ENCODE measurements at regions not wholly inside any gene's neighbourhood (a gene's known extent, or its start where the extent isn't known, plus 50 kb on each side); places are given as distances from the start of the nearest gene placed in this dataset.

- no peak overlapping the region for H4K8ac ChIP-seq (ENCODE audit: low read length)
- H3K23ac ChIP-seq (ENCODE audit: low read length in 2 of 2), result no peak overlapping the region
- H3K4me2 ChIP-seq (ENCODE audit: low read length, poor library complexity, severe bottlenecking), result no peak overlapping the region
- H3K79me1 ChIP-seq (replicated peaks; ENCODE audit: low read length, poor library complexity, severe bottlenecking), result no peaks in the 10 kb centered on the region
- no peak overlapping the region for H3K18ac ChIP-seq (ENCODE audit: low read depth in 1 of 2, low read length in 2 of 2)
- H3K27me3 ChIP-seq (ENCODE audit: control insufficient read depth in 1 of 2, insufficient read depth in 1 of 2, low read length in 2 of 2), result no peaks in the 10 kb centered on the region
- no peak overlapping the region for H3K4ac ChIP-seq (ENCODE audit: low read depth in 1 of 2, low read length in 2 of 2)
- H3K36me3 ChIP-seq (ENCODE audit: control insufficient read depth in 1 of 2, insufficient read depth in 2 of 2, low read depth in 1 of 2, low read length in 2 of 2), result no peaks in the 10 kb centered on the region
- H2BK12ac ChIP-seq (ENCODE audit: low read length in 2 of 2), result no peak overlapping the region
- H3K4me1 ChIP-seq (ENCODE audit: control insufficient read depth, insufficient read depth, low read depth, low read length), result no peaks in the 10 kb centered on the region
- no peaks in the 10 kb centered on the region for H3K9me3 ChIP-seq (ENCODE audit: control insufficient read depth, low read length)
- H3K14ac ChIP-seq (ENCODE audit: low read length in 2 of 2), result no peak overlapping the region
- no peak overlapping the region for H4K91ac ChIP-seq (ENCODE audit: low read length)
- H2BK120ac ChIP-seq (ENCODE audit: low read depth, low read length), result no peak overlapping the region
- no peak for DNase-seq
- H3K4me3 ChIP-seq (ENCODE audit: insufficient read depth in 1 of 2, low read depth in 1 of 2, low read length in 2 of 2), result no peak overlapping the region
- no peak overlapping the region for H3K9ac ChIP-seq (ENCODE audit: low read length)
- WGBS, result 84% methylated on average over 2 of the region's 3 CpGs
- no peak overlapping the region for H2BK15ac ChIP-seq (ENCODE audit: low read depth, poor library complexity, severe bottlenecking)
- H2AK5ac ChIP-seq (ENCODE audit: low read length, severe bottlenecking), result no peak overlapping the region
- no peak overlapping the region for H3K27ac ChIP-seq (ENCODE audit: low read length, poor library complexity, severe bottlenecking)
- no peak overlapping the region for H2BK5ac ChIP-seq (ENCODE audit: low read depth, low read length, poor library complexity, severe bottlenecking)
- H2AFZ ChIP-seq (ENCODE audit: low read depth, low read length), result no peak overlapping the region
These were observed 509.6 kb upstream of the POM121L12 start for GRCh38 chr7:52525772-52526341.

- Histone ChIP-seq H3K4me1 (ENCODE audit: control insufficient read depth, insufficient read depth, low read depth, low read length) (no peaks in the 10 kb centered on the region), H3K27me3 (ENCODE audit: control insufficient read depth in 1 of 2, insufficient read depth in 1 of 2, low read length in 2 of 2) (no peaks in the 10 kb centered on the region), H3K9ac (ENCODE audit: low read length) (no peak overlapping the region), H3K18ac (ENCODE audit: low read depth in 1 of 2, low read length in 2 of 2) (no peak overlapping the region), H2BK5ac (ENCODE audit: low read depth, low read length, poor library complexity, severe bottlenecking) (no peak overlapping the region), H4K8ac (ENCODE audit: low read length) (no peak overlapping the region), H2AK5ac (ENCODE audit: low read length, severe bottlenecking) (no peak overlapping the region), H2BK12ac (ENCODE audit: low read length in 2 of 2) (no peak overlapping the region), H4K91ac (ENCODE audit: low read length) (no peak overlapping the region), H2BK15ac (ENCODE audit: low read depth, poor library complexity, severe bottlenecking) (no peak overlapping the region), H3K9me3 (ENCODE audit: control insufficient read depth, low read length) (peaks cover 19% of the 10 kb centered on the region), H2AFZ (ENCODE audit: low read depth, low read length) (no peak overlapping the region), H3K14ac (ENCODE audit: low read length in 2 of 2) (no peak overlapping the region), H3K79me1 (replicated peaks; ENCODE audit: low read length, poor library complexity, severe bottlenecking) (no peaks in the 10 kb centered on the region), H3K4me2 (ENCODE audit: low read length, poor library complexity, severe bottlenecking) (no peak overlapping the region), H3K4ac (ENCODE audit: low read depth in 1 of 2, low read length in 2 of 2) (no peak overlapping the region), H3K36me3 (ENCODE audit: control insufficient read depth in 1 of 2, insufficient read depth in 2 of 2, low read depth in 1 of 2, low read length in 2 of 2) (no peaks in the 10 kb centered on the region), H3K27ac (ENCODE audit: low read length, poor library complexity, severe bottlenecking) (no peak overlapping the region), H2BK120ac (ENCODE audit: low read depth, low read length) (no peak overlapping the region), H3K4me3 (ENCODE audit: insufficient read depth in 1 of 2, low read depth in 1 of 2, low read length in 2 of 2) (no peak overlapping the region), H3K23ac (ENCODE audit: low read length in 2 of 2) (no peak overlapping the region)
- DNase-seq, result no peak
- WGBS, result 86% methylated on average over 1 of the region's 1 CpG
These were observed 516.6 kb upstream of the POM121L12 start for GRCh38 chr7:52518869-52519268.

GRCh38 chr7:52512656-52513055 lies 522.8 kb upstream of the POM121L12 start:
- Histone ChIP-seq H2AFZ (ENCODE audit: low read depth, low read length) (no peak overlapping the region), H3K36me3 (ENCODE audit: control insufficient read depth in 1 of 2, insufficient read depth in 2 of 2, low read depth in 1 of 2, low read length in 2 of 2) (no peaks in the 10 kb centered on the region), H2BK120ac (ENCODE audit: low read depth, low read length) (no peak overlapping the region), H3K79me1 (replicated peaks; ENCODE audit: low read length, poor library complexity, severe bottlenecking) (no peaks in the 10 kb centered on the region), H4K8ac (ENCODE audit: low read length) (no peak overlapping the region), H2BK15ac (ENCODE audit: low read depth, poor library complexity, severe bottlenecking) (no peak overlapping the region), H2AK5ac (ENCODE audit: low read length, severe bottlenecking) (no peak overlapping the region), H3K4ac (ENCODE audit: low read depth in 1 of 2, low read length in 2 of 2) (no peak overlapping the region), H3K18ac (ENCODE audit: low read depth in 1 of 2, low read length in 2 of 2) (no peak overlapping the region), H3K4me3 (ENCODE audit: insufficient read depth in 1 of 2, low read depth in 1 of 2, low read length in 2 of 2) (no peak overlapping the region), H2BK12ac (ENCODE audit: low read length in 2 of 2) (no peak overlapping the region), H2BK5ac (ENCODE audit: low read depth, low read length, poor library complexity, severe bottlenecking) (no peak overlapping the region), H3K4me1 (ENCODE audit: control insufficient read depth, insufficient read depth, low read depth, low read length) (no peaks in the 10 kb centered on the region), H3K23ac (ENCODE audit: low read length in 2 of 2) (no peak overlapping the region), H3K4me2 (ENCODE audit: low read length, poor library complexity, severe bottlenecking) (no peak overlapping the region), H3K9me3 (ENCODE audit: control insufficient read depth, low read length) (peaks cover 12% of the 10 kb centered on the region), H3K27me3 (ENCODE audit: control insufficient read depth in 1 of 2, insufficient read depth in 1 of 2, low read length in 2 of 2) (no peaks in the 10 kb centered on the region), H4K91ac (ENCODE audit: low read length) (no peak overlapping the region), H3K9ac (ENCODE audit: low read length) (no peak overlapping the region), H3K27ac (ENCODE audit: low read length, poor library complexity, severe bottlenecking) (no peak overlapping the region), H3K14ac (ENCODE audit: low read length in 2 of 2) (no peak overlapping the region)
- no peak for DNase-seq
- 92% methylated on average over 1 of the region's 2 CpGs for WGBS

GRCh38 chr7:52507546-52508255 lies 527.7 kb upstream of the POM121L12 start:
- Histone ChIP-seq H3K4me2 (ENCODE audit: low read length, poor library complexity, severe bottlenecking) (no peak overlapping the region), H2BK12ac (ENCODE audit: low read length in 2 of 2) (no peak overlapping the region), H3K36me3 (ENCODE audit: control insufficient read depth in 1 of 2, insufficient read depth in 2 of 2, low read depth in 1 of 2, low read length in 2 of 2) (no peaks in the 10 kb centered on the region), H2BK120ac (ENCODE audit: low read depth, low read length) (no peak overlapping the region), H2AK5ac (ENCODE audit: low read length, severe bottlenecking) (no peak overlapping the region), H2AFZ (ENCODE audit: low read depth, low read length) (no peak overlapping the region), H3K9ac (ENCODE audit: low read length) (no peak overlapping the region), H3K79me1 (replicated peaks; ENCODE audit: low read length, poor library complexity, severe bottlenecking) (no peaks in the 10 kb centered on the region), H4K8ac (ENCODE audit: low read length) (no peak overlapping the region), H3K18ac (ENCODE audit: low read depth in 1 of 2, low read length in 2 of 2) (no peak overlapping the region), H2BK15ac (ENCODE audit: low read depth, poor library complexity, severe bottlenecking) (no peak overlapping the region), H3K23ac (ENCODE audit: low read length in 2 of 2) (no peak overlapping the region), H3K27me3 (ENCODE audit: control insufficient read depth in 1 of 2, insufficient read depth in 1 of 2, low read length in 2 of 2) (no peaks in the 10 kb centered on the region), H3K4me3 (ENCODE audit: insufficient read depth in 1 of 2, low read depth in 1 of 2, low read length in 2 of 2) (no peak overlapping the region), H3K4ac (ENCODE audit: low read depth in 1 of 2, low read length in 2 of 2) (no peak overlapping the region), H3K27ac (ENCODE audit: low read length, poor library complexity, severe bottlenecking) (no peak overlapping the region), H3K9me3 (ENCODE audit: control insufficient read depth, low read length) (no peaks in the 10 kb centered on the region), H3K4me1 (ENCODE audit: control insufficient read depth, insufficient read depth, low read depth, low read length) (no peaks in the 10 kb centered on the region), H3K14ac (ENCODE audit: low read length in 2 of 2) (no peak overlapping the region), H2BK5ac (ENCODE audit: low read depth, low read length, poor library complexity, severe bottlenecking) (no peak overlapping the region), H4K91ac (ENCODE audit: low read length) (no peak overlapping the region)
- 79% methylated on average over 6 of the region's 7 CpGs for WGBS
- no peak for DNase-seq

All from mesenchymal stem cell (in vitro differentiated cells and primary cell).